GM18507 (cell line): ENCODE measurements at regions not wholly inside any gene's neighbourhood (a gene's known extent, or its start where the extent isn't known, plus 50 kb on each side); places are given as distances from the start of the nearest gene placed in this dataset.

Source experiments
- DNase-seq: peaks from one replicate; pipeline ENCODE4 v3.0.0; 2011; ENCODE audit warnings: low read depth; ENCODE audit not compliant: insufficient read length; ENCODE audit errors: extremely low spot score
- FAIRE-seq: peaks from 2 replicates; lab custom pipeline; 2011; peaks lifted over from hg19 to GRCh38; lab: Jason Lieb, UNC

DNA sequence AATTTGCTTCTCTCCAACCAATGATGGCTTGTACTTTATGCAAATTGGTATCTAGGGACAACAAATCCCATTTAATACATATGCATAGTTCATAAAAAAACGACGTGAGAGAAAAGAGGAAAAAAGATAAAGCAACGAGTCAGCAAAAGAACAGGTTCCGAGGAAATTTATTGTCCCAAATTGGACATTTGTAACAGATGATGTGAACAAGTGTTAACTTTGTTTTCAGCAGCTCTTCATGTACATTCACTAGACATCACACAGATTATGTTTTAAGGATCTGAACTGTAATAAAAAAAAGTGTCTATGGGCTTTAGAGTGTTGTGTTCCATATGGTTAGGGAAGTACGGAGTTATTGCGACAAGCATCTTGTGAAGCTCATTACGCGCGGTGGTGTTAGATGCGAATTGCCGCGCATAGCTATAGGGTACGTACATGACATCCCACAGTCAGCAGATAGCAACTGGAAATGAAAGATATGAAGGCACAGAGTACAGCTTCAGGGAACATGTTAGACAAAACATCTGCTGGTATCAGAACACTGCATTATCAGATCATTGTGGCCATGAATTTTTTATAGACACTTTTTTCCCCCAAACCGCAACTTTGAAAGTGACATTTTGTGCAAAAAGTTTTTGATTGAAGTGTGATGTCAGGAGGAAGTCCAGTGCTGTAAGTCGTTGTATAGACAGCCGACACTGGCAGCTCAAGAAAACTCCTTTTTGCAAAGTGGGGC is 1073.1 kb upstream of the FANCL start:
- FAIRE-seq (no peak), DNase-seq (no peak)

DNA sequence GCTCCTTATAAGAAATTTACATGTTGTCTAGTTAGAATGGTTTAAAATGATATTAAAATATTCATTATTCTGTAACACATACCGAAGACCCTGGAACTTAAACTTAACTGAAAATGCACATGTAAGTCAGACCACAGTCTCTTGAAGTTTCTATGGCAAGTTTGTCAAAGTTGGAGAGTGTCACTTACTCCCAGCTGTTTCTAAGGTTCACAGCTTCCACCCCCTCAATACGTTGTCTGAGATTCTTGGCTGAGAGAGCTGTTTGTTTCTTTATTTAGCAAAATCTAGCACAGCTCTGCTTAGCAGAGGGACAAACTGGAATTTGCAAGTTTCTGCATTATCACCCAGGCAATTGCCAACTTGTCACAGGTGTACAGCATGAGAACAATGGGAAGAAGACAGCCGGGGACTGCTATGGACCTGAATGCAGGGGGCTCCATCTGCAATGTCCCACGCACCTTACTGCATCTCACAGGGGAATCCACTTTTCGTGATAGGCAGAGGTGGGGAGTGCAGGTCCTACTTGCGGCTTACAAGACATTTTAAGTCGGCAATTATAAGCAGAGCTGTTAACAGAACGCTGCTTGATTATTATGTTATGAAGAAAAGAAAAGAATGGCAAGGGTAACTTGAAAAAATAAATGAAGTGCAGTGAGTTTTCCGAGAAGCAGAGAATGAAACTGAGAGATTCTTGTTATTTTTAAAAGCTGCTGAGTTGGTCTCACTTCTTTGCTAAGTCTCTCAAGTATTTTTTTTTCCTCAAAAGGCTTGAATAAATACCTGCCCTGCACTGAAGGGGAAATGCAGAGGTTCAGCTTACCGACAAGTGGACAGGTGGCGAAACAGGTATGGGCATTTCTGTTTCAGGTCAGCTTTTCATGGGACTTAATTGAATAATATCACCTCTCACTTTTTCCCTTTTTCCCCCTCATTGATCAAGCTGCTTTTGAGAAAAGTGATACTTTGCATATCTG is 1072.1 kb upstream of the FANCL start:
- no peak for DNase-seq
- FAIRE-seq = no peak

DNA sequence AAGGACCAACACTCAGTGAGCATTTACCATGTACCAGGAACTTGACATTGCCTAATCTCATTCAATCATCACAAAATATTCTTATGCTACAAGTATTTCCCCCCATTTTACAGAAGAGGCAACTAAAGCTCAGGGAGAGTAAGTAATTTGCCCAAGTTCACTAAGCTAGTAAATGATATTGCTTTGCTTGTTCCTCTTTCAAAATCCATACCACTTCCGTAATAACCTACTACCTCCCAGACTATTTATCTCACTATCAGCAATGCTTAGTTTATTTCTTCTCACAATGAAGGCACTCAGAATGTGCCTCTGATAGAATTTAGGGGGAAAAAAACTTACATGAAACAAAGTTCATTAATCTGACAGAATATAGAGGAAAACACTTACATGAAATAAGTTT is 1070.9 kb upstream of the FANCL start:
- DNase-seq = no peak
- no peak for FAIRE-seq

DNA sequence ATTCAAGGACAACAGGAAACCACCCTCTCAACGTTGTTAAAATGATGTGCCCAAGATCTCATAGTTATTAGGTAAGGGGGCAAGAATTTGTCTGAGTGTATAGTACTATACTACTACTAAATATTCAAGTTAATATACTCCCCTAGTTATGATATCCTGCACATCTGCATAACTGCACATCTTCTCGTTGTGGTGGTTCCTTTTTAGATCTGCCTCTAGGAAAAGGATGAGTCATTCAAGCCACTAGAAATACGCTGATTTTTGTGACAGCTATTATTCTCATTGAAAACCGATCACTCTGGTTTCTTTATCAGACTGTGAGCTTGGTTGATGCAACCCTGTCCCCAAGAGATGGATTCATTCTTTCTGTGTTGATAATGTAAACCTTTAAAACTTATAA is 1067.0 kb upstream of the FANCL start:
- no peak for DNase-seq
- FAIRE-seq = no peak

DNA sequence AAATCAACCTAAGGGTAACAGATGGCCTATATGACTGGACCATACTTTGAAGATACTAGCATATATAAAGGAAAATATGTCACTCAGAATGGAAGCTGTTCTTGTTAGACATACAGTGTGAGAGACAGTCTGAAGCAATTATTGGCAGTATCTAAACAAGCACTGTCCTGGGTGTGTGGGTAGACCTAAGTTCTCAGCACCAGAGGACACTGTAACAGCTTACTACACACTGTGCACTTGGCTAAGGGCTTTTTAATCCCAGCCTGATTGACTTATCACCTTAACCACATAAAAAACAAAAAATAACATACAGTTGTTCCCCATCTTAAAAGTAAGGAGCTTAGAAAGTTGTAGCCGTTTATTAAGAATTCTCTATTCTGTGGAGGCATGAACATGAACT is 1066.1 kb upstream of the FANCL start:
- DNase-seq (no peak), FAIRE-seq (no peak)

DNA sequence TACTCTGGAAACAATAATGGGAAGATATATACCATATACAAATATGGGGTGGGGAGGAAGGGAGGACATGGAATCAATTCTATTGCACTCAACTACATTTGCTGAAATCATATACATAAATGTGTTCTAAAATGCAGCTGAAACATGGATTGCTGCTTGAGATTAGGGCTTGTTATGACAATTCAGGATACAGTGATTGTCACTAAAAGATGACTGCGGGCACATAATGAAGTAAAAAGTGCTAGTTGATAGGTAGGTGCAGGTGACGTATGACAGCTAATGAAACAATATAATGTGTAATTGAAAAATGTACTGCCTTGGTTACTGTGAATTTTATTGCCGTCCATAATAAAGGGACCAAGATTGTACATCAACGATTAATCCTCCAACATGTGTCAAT is 1062.1 kb upstream of the FANCL start:
- DNase-seq (no peak), FAIRE-seq (no peak)

DNA sequence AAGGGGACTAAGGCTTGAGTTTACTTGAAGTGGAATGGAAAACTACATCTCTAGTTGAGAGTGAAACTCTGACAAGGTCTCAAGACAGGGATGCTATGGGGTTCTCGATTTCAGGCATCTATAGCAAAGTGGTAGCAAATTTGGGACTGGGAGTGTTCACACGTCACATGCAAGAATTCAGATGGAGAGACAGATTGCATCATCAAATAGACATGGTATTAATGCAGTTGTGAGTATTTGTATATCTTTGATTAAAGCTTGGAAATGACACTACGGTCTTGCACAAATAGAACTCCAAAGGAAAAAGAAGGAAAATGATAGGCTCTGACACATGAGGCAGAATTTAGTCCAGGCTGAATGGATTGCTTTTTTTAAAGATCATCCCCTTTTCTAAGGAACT is 1061.6 kb upstream of the FANCL start:
- DNase-seq (no peak), FAIRE-seq (no peak)

DNA sequence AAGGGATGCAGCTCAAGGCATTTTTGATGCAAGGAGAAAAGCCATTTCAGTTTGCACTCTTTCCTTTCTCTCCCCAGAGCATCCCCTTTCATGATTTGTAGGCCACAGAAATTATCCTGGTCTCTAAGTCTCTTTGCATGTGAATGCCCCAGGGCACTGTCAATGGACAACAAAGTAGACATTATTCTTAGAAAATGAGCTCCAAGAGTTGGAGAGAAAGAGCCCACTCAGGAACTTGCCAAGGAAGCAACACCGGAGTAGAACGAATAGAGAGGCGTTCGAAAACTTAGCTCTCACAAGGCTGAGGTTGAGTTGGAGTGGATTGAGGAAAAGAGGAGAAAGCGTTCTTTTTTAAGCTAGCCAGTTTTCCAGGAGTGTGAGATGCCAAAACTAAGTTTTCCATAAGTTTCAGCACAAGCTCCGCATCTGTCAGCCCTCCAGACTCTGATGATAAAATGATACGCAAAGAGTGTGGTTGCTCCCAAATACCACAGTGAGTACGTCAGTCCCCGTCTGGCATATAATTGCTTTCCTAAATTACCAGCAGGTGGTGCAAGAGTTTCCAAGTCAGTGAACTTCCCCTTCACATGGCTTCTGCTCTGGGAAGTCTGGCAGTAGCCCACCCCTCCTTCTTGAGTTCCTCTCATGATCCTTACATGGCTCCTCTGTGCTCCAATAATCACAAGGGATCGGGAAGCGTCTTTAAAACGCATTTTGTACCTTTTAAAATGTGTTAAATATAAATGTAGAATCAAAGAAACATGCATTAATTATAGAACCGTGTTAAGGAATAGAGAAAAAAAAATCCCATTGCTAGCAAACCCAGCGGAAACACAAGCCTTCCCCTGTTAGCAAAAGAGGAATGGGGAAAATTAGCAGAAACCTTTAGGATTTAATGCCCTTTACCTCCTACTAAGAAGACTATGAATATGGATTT is 1060.6 kb upstream of the FANCL start:
- FAIRE-seq = peak; percentile 21
- no peak for DNase-seq

DNA sequence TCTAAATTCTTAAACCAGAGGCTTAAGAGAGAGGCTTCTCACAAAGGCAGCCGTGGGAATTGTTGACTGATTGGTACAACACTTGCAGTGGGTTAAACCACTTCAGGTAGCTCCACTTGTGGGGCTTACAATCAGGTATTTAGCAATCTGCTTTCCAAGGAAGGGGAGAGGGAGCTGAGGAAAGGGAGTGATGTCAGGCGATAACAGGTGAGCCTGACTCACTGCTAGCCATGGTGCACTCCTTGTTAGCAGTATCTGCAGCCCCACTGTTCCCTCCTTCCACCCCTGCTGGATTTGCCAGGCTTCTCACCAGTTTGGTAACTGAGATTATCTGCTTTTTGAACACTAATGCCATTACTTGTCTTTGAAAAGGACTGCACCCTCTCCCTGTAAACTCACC is 1056.7 kb upstream of the FANCL start:
- FAIRE-seq (no peak), DNase-seq (no peak)

DNA sequence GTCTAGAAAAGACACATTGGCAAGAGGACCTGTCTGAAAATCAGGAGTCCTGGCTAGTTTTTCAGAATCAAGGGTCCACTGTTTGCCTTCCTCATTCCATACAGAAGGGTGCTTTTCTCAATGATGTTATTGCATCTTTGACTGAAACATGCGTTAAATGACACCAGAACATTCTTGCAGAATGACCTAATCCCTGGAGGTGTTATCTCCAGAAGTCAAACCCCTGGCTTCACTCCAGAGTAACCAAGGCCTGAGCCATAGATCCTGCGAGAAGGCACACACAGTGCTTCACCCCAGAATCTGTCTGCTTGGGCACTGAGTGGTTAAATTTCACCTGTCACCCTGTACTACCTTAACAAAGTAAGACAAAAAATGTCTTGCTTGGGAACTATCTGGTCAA is 1055.2 kb upstream of the FANCL start:
- FAIRE-seq = no peak
- DNase-seq = no peak

DNA sequence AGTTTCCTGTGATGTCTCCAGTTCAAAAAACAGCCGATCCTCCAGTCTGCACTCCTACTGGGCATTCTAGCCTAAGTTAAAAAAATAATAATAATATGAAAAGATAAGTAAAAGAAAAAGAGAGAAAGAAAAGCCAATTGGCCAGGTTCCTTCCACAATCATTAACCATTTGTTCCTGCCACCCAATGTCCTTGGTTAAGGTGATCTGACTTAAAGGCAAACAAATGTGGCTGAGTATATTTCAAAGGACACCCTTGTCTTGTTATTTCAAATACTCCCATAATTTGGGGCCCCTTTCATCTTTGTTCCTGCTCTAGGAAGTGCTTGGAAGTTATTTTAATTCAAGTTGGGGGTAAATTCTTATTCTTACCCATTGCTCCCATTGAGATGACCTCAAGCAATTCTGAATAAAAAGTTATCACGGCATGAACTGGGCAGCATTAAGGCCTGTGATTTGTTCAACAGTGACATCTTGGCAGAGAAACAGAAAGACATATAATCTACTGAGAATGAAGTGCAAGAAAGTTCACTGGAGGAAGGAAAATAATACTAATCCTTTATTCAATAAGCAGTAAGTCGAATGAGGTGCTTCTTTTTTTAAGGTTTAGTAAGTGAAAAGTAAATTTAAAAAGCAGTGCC is 1054.5 kb upstream of the FANCL start:
- DNase-seq (no peak), FAIRE-seq (no peak)

DNA sequence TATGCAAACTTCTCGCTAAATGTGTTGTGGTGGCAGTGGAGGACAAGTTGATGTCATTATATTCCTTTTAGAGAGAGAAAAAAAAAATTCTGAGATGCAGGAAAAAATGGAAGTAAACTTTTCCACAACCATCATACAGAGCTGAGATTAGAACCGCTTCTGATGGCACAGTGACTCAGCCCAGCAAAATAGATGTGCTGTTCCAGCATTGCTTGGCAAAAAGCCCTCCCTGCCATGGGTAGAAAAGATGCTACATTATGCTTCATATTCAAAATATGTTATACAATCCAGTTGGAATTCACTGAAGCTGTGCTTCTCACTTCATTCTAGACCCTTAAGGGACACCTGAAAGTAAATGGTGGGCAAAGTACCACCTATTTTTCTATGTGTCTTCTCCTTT is 1047.6 kb upstream of the FANCL start:
- DNase-seq = no peak
- no peak for FAIRE-seq

DNA sequence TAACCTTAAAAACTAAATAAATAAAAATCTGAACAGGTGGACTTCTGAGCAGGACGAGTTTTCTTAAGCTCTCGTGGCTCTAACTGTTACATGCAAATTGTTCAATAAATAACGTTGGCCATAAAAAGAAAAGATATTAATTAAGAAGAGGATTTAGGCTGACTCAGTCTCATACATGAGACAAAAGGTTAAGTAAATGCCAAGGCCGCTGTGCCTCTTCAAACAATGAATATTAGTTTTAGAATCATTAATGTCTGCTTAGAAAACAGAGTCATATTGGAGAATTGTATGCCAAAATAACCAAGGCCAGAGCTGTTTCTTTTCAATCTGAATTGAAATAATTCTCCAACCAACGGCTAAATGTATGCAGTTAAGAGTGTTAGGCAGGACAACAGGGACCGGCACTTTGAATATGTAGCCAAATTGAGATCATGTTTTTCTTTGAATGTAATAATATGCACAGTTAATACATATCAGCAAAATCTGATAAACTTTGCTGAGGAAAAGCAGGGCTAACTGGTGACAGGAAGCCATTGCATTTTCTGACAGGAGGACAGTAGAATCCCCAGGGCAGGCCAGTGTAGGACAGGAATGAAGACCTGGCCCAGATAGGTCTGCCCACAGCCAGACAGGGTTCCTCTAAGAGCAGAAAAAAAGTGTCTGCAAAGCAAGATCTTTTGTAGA is 1041.4 kb upstream of the FANCL start:
- no peak for FAIRE-seq

DNA sequence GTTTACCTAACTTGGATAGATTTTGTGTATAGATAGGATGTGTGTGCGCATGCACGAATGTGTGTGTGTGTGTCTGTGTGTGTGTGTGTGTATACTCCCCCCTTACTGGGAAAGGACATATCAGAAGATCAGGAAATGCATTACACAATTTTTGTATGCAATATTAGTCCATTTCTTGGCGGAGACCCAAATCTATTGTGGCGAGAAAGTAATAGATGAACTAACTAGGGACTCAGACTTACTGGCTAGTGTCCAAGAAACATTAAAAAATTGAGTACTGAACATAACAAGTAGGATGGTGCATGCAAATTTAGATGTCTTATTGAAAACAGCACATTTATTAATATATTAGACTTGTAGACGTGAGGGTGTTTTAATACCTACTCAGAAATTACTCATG is 1036.5 kb upstream of the FANCL start:
- FAIRE-seq = no peak
- no peak for DNase-seq

More for the DNA sequence above, 1041.4 kb upstream of the FANCL start:
- no peak for DNase-seq

DNA sequence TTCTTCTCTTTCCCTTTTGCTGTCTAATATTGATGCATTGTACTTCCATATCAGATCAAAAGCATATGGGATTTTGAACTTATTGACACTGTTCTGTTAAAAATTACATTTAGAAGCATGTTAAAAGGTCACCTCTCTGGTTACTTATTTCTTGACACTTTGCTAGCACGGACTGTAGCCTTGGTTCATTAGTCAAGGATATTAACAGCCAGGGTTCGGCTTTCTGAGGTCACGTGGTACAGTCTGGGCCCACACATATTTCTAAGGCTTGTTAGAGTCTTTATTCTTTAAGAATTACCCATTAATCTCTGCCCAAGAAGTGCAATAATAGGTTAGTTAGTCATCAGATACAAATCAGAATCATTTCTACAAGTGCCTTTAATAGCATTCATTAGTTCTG is 1035.8 kb upstream of the FANCL start:
- FAIRE-seq (peak; percentile 45), DNase-seq (no peak)

DNA sequence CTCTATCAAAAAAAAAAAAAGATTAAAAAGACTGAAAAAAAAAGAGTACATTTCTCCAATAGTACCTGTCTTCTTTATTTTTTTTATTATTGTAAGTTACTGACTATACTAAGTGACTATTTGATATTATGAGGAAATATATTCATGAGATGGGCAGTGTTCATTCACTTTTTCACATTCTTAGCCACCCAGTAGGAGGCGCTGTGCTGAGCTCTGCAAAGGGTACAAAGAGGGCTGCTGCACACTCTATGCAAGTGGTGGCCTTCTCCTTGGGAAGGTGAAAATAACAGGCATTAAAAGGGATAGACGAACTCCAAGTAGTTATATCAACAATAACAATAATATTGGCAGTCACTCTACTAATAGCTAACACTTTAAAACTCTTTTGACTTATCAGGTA is 1034.9 kb upstream of the FANCL start:
- DNase-seq (no peak), FAIRE-seq (no peak)

DNA sequence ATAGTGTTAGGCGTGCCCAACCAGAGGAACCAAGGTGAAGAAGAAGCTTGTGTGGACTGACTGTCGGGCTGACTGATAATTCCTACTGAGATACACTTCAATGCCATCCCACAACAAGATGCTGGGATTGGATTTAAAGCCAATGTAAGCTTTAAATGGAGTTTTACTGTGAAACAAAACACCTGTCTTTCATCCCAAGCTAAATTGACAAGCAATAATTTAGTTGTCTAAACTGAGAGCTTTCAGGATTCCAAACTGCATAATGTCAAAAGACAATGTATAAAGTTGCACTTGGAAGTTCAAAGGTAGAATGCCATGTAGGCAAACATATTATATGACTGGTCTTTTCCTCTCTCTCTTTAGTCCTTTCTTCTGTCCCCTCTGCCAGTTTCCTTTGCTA is 1025.3 kb upstream of the FANCL start:
- no peak for DNase-seq
- no peak for FAIRE-seq

DNA sequence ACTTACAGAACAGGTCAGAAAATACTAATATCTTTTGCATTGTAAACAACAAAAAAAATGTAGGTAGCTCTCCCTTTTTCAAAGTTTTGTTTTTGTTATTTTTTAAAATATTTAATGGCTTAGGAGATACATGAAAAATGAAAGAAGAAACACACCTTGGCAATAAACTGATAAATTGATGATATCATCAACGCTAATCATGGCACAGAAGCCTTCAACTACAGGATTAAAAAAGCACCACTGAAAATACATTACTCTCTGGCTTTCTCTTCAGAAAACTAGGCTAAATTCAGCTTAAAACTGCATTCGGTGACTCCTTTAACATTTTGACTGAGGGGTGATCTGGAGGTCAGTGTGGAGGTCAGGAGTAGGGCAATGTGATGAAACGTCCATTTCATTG is 1018.8 kb upstream of the FANCL start:
- FAIRE-seq = no peak

DNA sequence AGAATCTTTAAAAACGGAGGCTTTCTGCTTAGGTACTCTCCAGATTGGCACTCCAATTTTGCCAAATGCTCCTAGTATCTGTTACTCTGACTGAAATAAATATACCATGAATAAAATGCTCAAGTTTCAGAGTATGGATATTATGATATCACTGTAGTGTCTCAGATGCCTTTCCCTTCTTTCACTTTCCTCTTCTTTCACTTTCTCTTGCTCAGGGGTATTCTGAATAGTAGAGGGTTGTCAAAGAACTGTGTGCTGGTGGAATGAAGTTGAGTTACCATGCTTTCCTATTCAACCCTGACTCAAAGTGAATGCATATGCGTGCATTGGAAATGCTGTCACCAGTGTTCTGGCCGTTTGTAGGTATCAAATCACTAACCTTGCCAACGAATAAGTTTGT is 1015.2 kb upstream of the FANCL start:
- no peak for FAIRE-seq
- DNase-seq = no peak

More for the DNA sequence above, 1018.8 kb upstream of the FANCL start:
- DNase-seq = no peak
